HG02943 (cell line): ENCODE measurements at regions not wholly inside any gene's neighbourhood (a gene's known extent, or its start where the extent isn't known, plus 50 kb on each side); places are given as distances from the start of the nearest gene placed in this dataset.

Experiments used
- ATAC-seq: cut with Tn5 transposase; IDR thresholded peaks from one replicate; pipeline ENCODE4 v1.9.1; 2021; ENCODE audit warnings: mild to moderate bottlenecking, low read depth, moderate library complexity; ENCODE audit not compliant: unreplicated experiment

GRCh38 chr15:47496343-47497185 lies 220.7 kb upstream of the SEMA6D start:
- ATAC-seq = no peak

GRCh38 chr15:47500842-47501241 lies 216.5 kb upstream of the SEMA6D start:
- no peak for ATAC-seq

GRCh38 chr15:47502041-47502440 lies 215.3 kb upstream of the SEMA6D start:
- ATAC-seq = no peak

GRCh38 chr15:47503876-47504275 lies 213.4 kb upstream of the SEMA6D start:
- no peak for ATAC-seq

- ATAC-seq = no peak
Observed at GRCh38 chr15:47504624-47505256, 212.6 kb upstream of the SEMA6D start.

- ATAC-seq = no peak
Observed at GRCh38 chr15:47505712-47506328, 211.5 kb upstream of the SEMA6D start.

GRCh38 chr15:47506329-47507100 lies 210.8 kb upstream of the SEMA6D start:
- no peak for ATAC-seq

GRCh38 chr15:47507221-47507985 lies 209.9 kb upstream of the SEMA6D start:
- ATAC-seq = no peak

GRCh38 chr15:47511261-47511660 lies 206.0 kb upstream of the SEMA6D start:
- ATAC-seq = no peak

- no peak for ATAC-seq
Observed at GRCh38 chr15:47513471-47513870, 203.8 kb upstream of the SEMA6D start.

GRCh38 chr15:47514200-47514652 lies 203.1 kb upstream of the SEMA6D start:
- ATAC-seq = no peak

GRCh38 chr15:47516558-47516957 lies 200.7 kb upstream of the SEMA6D start:
- ATAC-seq = no peak

- ATAC-seq = no peak
Observed at GRCh38 chr15:47516972-47517371, 200.3 kb upstream of the SEMA6D start.

- no peak for ATAC-seq
Observed at GRCh38 chr15:47517737-47518136, 199.6 kb upstream of the SEMA6D start.

GRCh38 chr15:47523681-47524475 lies 193.4 kb upstream of the SEMA6D start:
- no peak for ATAC-seq

- ATAC-seq = no peak
Observed at GRCh38 chr15:47529241-47529640, 188.1 kb upstream of the SEMA6D start.

- no peak for ATAC-seq
Observed at GRCh38 chr15:47534673-47535072, 182.6 kb upstream of the SEMA6D start.

- ATAC-seq = no peak
Observed at GRCh38 chr15:47541562-47541961, 175.7 kb upstream of the SEMA6D start.

- ATAC-seq = no peak
Observed at GRCh38 chr15:47542312-47542989, 174.9 kb upstream of the SEMA6D start.
